ENCODE measurements at regions not wholly inside any gene's neighbourhood (a gene's known extent, or its start where the extent isn't known, plus 50 kb on each side); places are given as distances from the start of the nearest gene placed in this dataset.

- POLR2A ChIA-PET: no interaction called here
- no peaks in the 10 kb centered on the region for H3K9me2 ChIP-seq (ENCODE audit: insufficient read depth)
- no peaks in the 10 kb centered on the region for H3K79me2 ChIP-seq (ENCODE audit: insufficient read depth, low read length)
- no peaks in the 10 kb centered on the region for H3K9me3 ChIP-seq (ENCODE audit: control insufficient read depth in 1 of 2, insufficient read depth in 1 of 2, low read depth in 1 of 2, low read length in 2 of 2)
- RAD21 ChIA-PET (ENCODE audit: low non-redundant PET in 1 of 2, low total read pairs in 2 of 2, uncharacterized antibody in 2 of 2, unreplicated experiment in 2 of 2): no interaction called here
- no peak overlapping the region for H3K9ac ChIP-seq (ENCODE audit: low read length)
- H3K4me2 ChIP-seq (ENCODE audit: low read length): no peak overlapping the region
- H3K36me3 ChIP-seq (ENCODE audit: control insufficient read depth in 1 of 2, insufficient read depth in 2 of 2, low read length in 2 of 2): no peaks in the 10 kb centered on the region
- no peak for TF ChIP-seq MAX (IDR thresholded peaks at IDR 0.05)
- TF ChIP-seq EZH2phosphoT487 (IDR thresholded peaks at IDR 0.05; ENCODE audit: borderline replicate concordance): no peak
- no peak for TF ChIP-seq CBX3 (IDR thresholded peaks at IDR 0.05; ENCODE audit: low read depth)
- TF ChIP-seq ATF3 (IDR thresholded peaks at IDR 0.05): no peak
- no peak for TF ChIP-seq POLR2A (IDR thresholded peaks at IDR 0.05; ENCODE audit: borderline replicate concordance, extremely low read depth, insufficient read depth, insufficient read length)
- TF ChIP-seq EGR1 (IDR thresholded peaks at IDR 0.05; ENCODE audit: low read depth): no peak
- TF ChIP-seq POLR2AphosphoS5 (IDR thresholded peaks at IDR 0.05; ENCODE audit: low read depth, low read length): no peak
- no peak for TF ChIP-seq SRF (IDR thresholded peaks at IDR 0.05; ENCODE audit: low read depth)
- no peak for TF ChIP-seq FOSL1 (IDR thresholded peaks at IDR 0.05; ENCODE audit: low read depth)
- no peak for TF ChIP-seq SP1 (IDR thresholded peaks at IDR 0.05; ENCODE audit: low read depth)
- TF ChIP-seq ZFX (IDR thresholded peaks at IDR 0.05): no peak
- no peak for TF ChIP-seq SIN3A (IDR thresholded peaks at IDR 0.05; ENCODE audit: low read depth)
- TF ChIP-seq TCF7L2 (IDR thresholded peaks at IDR 0.05; ENCODE audit: borderline replicate concordance, extremely low read depth, insufficient read depth, insufficient read length): no peak
- CTCF ChIA-PET: interaction anchor here (1.3 kb wide), 1 partner anchor 459 kb away, joined by 4 read pairs; no protein-coding TSS in a partner anchor
- H2AFZ ChIP-seq (ENCODE audit: low read depth, low read length, poor library complexity, severe bottlenecking): no peak overlapping the region
- no peak for ATAC-seq
- BruUV-seq (replicated peaks): no TSS peak
- H3K27me3 ChIP-seq (ENCODE audit: insufficient read depth, low read length): no peaks in the 10 kb centered on the region
- no peak for DNase-seq (ENCODE audit: low read depth, low spot score)
- intact Hi-C loops (cut with micrococcal nuclease): loop anchor here (2.0 kb wide), 1 partner anchor 459 kb away; no protein-coding TSS in a partner anchor
- no peak overlapping the region for H3K27ac ChIP-seq (ENCODE audit: low read depth, low read length)
- H3K4me3 ChIP-seq (replicated peaks in 1 of 2; ENCODE audit: low read depth in 1 of 2, low read length in 2 of 2): no peak overlapping the region
- H4K20me1 ChIP-seq (ENCODE audit: insufficient read depth): no peaks in the 10 kb centered on the region
- peaks cover 0 to 10% of the 10 kb centered on the region in 2 experiments; a peak in 3 of 4 replicates for H3K4me1 ChIP-seq (ENCODE audit: control insufficient read depth in 1 of 2, insufficient read depth in 2 of 2, low read length in 2 of 2)
Measured at GRCh38 chr7:25850216-25850615, 301.8 kb upstream of the NFE2L3 start.

Measured in HCT116 (cell line).